ENCODE measurements at regions not wholly inside any gene's neighbourhood (a gene's known extent, or its start where the extent isn't known, plus 50 kb on each side); places are given as distances from the start of the nearest gene placed in this dataset.

DNA sequence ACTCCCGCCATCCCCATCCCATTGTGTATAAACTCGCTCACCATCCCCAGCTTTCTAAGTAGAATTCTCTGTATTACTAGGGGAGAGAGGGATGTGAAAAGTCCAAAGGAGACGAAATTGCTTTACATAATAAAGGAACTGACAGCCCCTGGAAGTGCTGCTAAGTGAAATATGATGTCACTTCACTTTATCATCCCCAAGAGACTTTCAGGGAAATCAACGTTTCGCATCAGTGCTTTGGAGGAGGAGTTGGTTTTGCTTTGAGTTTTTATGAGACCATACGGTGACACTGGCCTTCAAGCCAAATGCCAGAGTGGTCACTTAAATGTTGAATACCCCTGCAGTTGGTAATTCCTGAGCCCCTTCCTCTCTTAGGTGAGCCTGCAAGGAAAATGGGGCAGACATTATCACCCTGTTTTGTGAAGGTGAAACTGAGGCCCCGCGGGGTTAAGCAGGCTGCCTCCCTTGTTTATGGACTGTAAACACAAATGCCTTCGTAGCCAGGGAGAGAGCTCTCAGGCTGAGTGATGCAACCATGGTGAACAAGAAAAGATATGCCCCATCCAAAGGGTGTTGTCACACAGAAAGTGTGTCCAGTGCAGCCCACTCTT, 58.4 kb upstream of the KAZN start:
- no peak for TF ChIP-seq CTCF (conservative IDR thresholded peaks at IDR 0.05 in 1 of 2, IDR thresholded peaks at IDR 0.05 in 1 of 2; ENCODE audit: extremely low read depth in 1 of 2, insufficient read depth in 1 of 2, low read depth in 1 of 2, low read length in 2 of 2)
- TF ChIP-seq EZH2 (IDR thresholded peaks at IDR 0.05; ENCODE audit: borderline replicate concordance, low read length) = no peak

All from mammary epithelial cell (primary cell).